ENCODE measurements at regions not wholly inside any gene's neighbourhood (a gene's known extent, or its start where the extent isn't known, plus 50 kb on each side); places are given as distances from the start of the nearest gene placed in this dataset.

DNA sequence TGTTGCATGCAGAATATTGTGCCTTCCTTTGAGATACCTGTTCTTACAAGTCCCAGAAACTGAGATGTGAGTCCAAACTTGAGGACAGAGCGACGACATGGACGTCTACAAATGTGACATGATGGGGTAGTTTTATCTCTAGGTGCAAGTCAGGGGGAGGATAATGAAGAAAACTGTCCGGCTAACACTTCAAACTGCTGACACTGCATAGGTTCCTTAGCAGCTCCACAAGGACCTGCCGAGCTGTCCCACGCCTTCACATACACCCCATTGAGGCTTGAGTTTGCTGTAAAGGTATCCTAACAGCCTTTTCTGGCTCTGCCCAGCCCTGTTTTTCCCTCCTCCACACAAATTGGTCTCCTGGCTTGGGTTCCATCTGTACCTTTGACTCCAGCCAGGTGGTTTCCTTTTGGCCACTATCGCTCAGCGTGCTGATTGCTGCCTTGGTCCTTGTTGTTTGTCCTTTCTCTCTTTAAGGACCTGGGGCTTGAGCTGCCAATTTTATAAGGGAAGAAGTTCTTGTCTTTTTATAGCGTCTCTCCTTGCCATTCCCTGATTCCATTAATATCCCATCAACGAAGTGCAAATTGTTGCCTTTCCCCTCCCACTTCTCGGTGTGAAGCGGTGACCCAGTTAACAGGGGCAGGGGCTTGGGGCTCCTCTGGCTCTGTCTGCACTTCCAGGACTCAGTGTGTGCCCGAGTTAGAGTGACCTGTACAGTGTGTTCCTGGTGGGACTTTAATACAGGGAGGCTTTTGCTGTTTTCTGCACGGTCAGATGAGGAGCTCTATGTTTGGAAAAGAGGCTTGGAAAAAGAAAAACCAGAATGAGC is 100.3 kb downstream of the PCSK1 start:
- TF ChIP-seq ZNF274 (IDR thresholded peaks at IDR 0.05; ENCODE audit: low read depth, low read length): no peak
- TF ChIP-seq EZH2phosphoT487 (IDR thresholded peaks at IDR 0.05; ENCODE audit: borderline replicate concordance): no peak
- TF ChIP-seq POLR2A (IDR thresholded peaks at IDR 0.05; ENCODE audit: borderline replicate concordance, extremely low read depth, insufficient read depth, insufficient read length): no peak
- TF ChIP-seq FOSL1 (IDR thresholded peaks at IDR 0.05; ENCODE audit: low read depth): no peak
- no peak for TF ChIP-seq ZFX (IDR thresholded peaks at IDR 0.05)
- TF ChIP-seq, protein P1, sequence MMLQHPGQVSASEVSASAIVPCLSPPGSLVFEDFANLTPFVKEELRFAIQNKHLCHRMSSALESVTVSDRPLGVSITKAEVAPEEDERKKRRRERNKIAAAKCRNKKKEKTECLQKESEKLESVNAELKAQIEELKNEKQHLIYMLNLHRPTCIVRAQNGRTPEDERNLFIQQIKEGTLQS (IDR thresholded peaks at IDR 0.05): no peak
- no peak for TF ChIP-seq CBX3 (IDR thresholded peaks at IDR 0.05; ENCODE audit: low read depth)
- TF ChIP-seq, protein P2, sequence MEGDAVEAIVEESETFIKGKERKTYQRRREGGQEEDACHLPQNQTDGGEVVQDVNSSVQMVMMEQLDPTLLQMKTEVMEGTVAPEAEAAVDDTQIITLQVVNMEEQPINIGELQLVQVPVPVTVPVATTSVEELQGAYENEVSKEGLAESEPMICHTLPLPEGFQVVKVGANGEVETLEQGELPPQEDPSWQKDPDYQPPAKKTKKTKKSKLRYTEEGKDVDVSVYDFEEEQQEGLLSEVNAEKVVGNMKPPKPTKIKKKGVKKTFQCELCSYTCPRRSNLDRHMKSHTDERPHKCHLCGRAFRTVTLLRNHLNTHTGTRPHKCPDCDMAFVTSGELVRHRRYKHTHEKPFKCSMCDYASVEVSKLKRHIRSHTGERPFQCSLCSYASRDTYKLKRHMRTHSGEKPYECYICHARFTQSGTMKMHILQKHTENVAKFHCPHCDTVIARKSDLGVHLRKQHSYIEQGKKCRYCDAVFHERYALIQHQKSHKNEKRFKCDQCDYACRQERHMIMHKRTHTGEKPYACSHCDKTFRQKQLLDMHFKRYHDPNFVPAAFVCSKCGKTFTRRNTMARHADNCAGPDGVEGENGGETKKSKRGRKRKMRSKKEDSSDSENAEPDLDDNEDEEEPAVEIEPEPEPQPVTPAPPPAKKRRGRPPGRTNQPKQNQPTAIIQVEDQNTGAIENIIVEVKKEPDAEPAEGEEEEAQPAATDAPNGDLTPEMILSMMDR (IDR thresholded peaks at IDR 0.05 in 2 of 3, conservative IDR thresholded peaks at IDR 0.05 in 1 of 3; ENCODE audit: borderline replicate concordance in 1 of 3, insufficient read depth in 1 of 3, low read depth in 2 of 3, low read length in 2 of 3): no peak
- TF ChIP-seq SRF (IDR thresholded peaks at IDR 0.05; ENCODE audit: low read depth): no peak
- TF ChIP-seq ELF1 (IDR thresholded peaks at IDR 0.05; ENCODE audit: borderline replicate concordance, low read depth): no peak
- TF ChIP-seq SIN3A (IDR thresholded peaks at IDR 0.05; ENCODE audit: low read depth): no peak
- no peak for TF ChIP-seq JUND (IDR thresholded peaks at IDR 0.05)
- no peak for TF ChIP-seq EZH2 (IDR thresholded peaks at IDR 0.05)
- no peak for TF ChIP-seq CEBPB (IDR thresholded peaks at IDR 0.05; ENCODE audit: low read depth)
- CTCF ChIA-PET: no interaction called here
- DNase-seq (ENCODE audit: low read depth, low spot score) (no peak), ATAC-seq (no peak)
- Histone ChIP-seq H3K27ac (ENCODE audit: low read depth, low read length) (no peak overlapping the region), H3K36me3 (ENCODE audit: control insufficient read depth in 1 of 2, insufficient read depth in 2 of 2, low read length in 2 of 2) (no peaks in the 10 kb centered on the region), H3K4me1 (ENCODE audit: control insufficient read depth in 1 of 2, insufficient read depth in 2 of 2, low read length in 2 of 2) (0 out of 4 replicates have a peak, but pooled peaks cover 0 to 6% of the 10 kb centered on the region in 2 experiments), H3K9me3 (ENCODE audit: control insufficient read depth in 1 of 2, insufficient read depth in 1 of 2, low read depth in 1 of 2, low read length in 2 of 2) (no peaks in the 10 kb centered on the region), H3K9me2 (ENCODE audit: insufficient read depth) (no peaks in the 10 kb centered on the region), H3K27me3 (ENCODE audit: insufficient read depth, low read length) (no peaks in the 10 kb centered on the region), H3K4me3 (replicated peaks in 1 of 2; ENCODE audit: low read depth in 1 of 2, low read length in 2 of 2) (no peak overlapping the region), H3K4me2 (ENCODE audit: low read length) (no peak overlapping the region), H4K20me1 (ENCODE audit: insufficient read depth) (no peaks in the 10 kb centered on the region), H3K9ac (ENCODE audit: low read length) (no peak overlapping the region), H3K79me2 (ENCODE audit: insufficient read depth, low read length) (no peaks in the 10 kb centered on the region), H2AFZ (ENCODE audit: low read depth, low read length, poor library complexity, severe bottlenecking) (no peak overlapping the region)
- RAD21 ChIA-PET (ENCODE audit: low non-redundant PET in 1 of 2, low total read pairs in 2 of 2, uncharacterized antibody in 2 of 2, unreplicated experiment in 2 of 2): no interaction called here
- no TSS peak for BruUV-seq (replicated peaks)
- POLR2A ChIA-PET: no interaction called here
- intact Hi-C loops (cut with micrococcal nuclease): no loop called here

All from HCT116 (cell line).